GM12878 (cell line): ENCODE measurements at regions not wholly inside any gene's neighbourhood (a gene's known extent, or its start where the extent isn't known, plus 50 kb on each side); places are given as distances from the start of the nearest gene placed in this dataset.

Source experiments
- ATAC-seq: fragments of 200-7000 bp; cut with Tn5 transposase; 3 replicates; pipeline ENCODE4 v1.9.1; 2020; ENCODE audit warnings: mild to moderate bottlenecking, moderate library complexity
- BruUV-seq: library from RNA; stranded (reverse); fragments of 400-500 nt; replicated peaks from 2 replicates; lab custom pipeline; 2021; lab: Mats Ljungman, UMichigan
- CTCF ChIA-PET: fragments of 300-600 bp; sonication (Branson Sonifier 250); formaldehyde crosslinking; extraction: SDS; loops from one replicate; lab custom pipeline; 2021; ENCODE audit warnings: inconsistent platforms; lab: Yijun Ruan, JAX
- POLR2A ChIA-PET: fragments of 350-600 bp; formaldehyde crosslinking; extraction: SDS; loops from one replicate; lab custom pipeline; 2021; ENCODE audit warnings: inconsistent platforms; lab: Charles Lee
- RAD21 ChIA-PET: fragments of 300-600 bp; sonication (Branson Sonifier 250); formaldehyde crosslinking; loops from one replicate; lab custom pipeline; 2023; ENCODE audit warnings: antibody characterized with exemption; ENCODE audit not compliant: unreplicated experiment; lab: Charles Lee
- SMC1A ChIA-PET: fragments of 300-600 bp; sonication (Branson Sonifier 250); formaldehyde crosslinking; loops from one replicate; lab custom pipeline; 2023; ENCODE audit not compliant: unreplicated experiment, uncharacterized antibody; lab: Charles Lee
- DNase-seq: peaks from one replicate; pipeline ENCODE4 v3.0.0-alpha.2; 2011; ENCODE audit warnings: low read depth, low spot score
- FAIRE-seq: peaks from 3 replicates; lab custom pipeline; 2011; peaks lifted over from hg19 to GRCh38; lab: Jason Lieb, UNC
- H2AFZ ChIP-seq: 2 replicates; pipeline ENCODE4 v1.6.0; 2011; ENCODE audit warnings: low read depth, low read length, control low read depth; ENCODE audit not compliant: control insufficient read depth
- H3K27ac ChIP-seq: 2 replicates; pipeline ENCODE4 v1.5.1; 2011; ENCODE audit warnings: control low read depth; ENCODE audit not compliant: control insufficient read depth, insufficient read depth
- H3K27me3 ChIP-seq, 2 experiments: replicated peaks in 1 of 2; 2 replicates each; pipeline versions ENCODE4 v1.6.0 to v1.6.1; 2011; ENCODE audit warnings: low read length in 1 of 2; ENCODE audit not compliant: control insufficient read depth in 2 of 2, insufficient read depth in 2 of 2
- H3K36me3 ChIP-seq, 2 experiments: 2 replicates each; pipeline ENCODE4 v1.5.1; 2011; ENCODE audit warnings: low read length in 1 of 2; ENCODE audit not compliant: control insufficient read depth in 2 of 2, insufficient read depth in 2 of 2
- H3K4me1 ChIP-seq: 2 replicates; pipeline ENCODE4 v1.6.1; 2011; ENCODE audit warnings: mild to moderate bottlenecking, low read length, moderate library complexity, mixed read lengths; ENCODE audit not compliant: control insufficient read depth, insufficient read depth
- H3K4me2 ChIP-seq: 2 replicates; pipeline ENCODE4 v1.6.0; 2011; ENCODE audit warnings: control low read depth; ENCODE audit not compliant: control insufficient read depth, insufficient read depth
- H3K4me3 ChIP-seq: fragments of 200-600 bp; sonication (generic); 2 replicates; pipeline ENCODE4 v1.5.1; 2016
- H3K79me2 ChIP-seq: 2 replicates; pipeline ENCODE4 v1.6.0; 2011; ENCODE audit warnings: low read length; ENCODE audit not compliant: control insufficient read depth, insufficient read depth
- H3K9ac ChIP-seq: 2 replicates; pipeline ENCODE4 v1.8.0; 2011; ENCODE audit warnings: low read length, control low read depth, mixed read lengths; ENCODE audit not compliant: control insufficient read depth, insufficient read depth
- H3K9me3 ChIP-seq: replicated peaks from 3 replicates; pipeline ENCODE4 v1.5.1; 2011; ENCODE audit warnings: mild to moderate bottlenecking, low read length; ENCODE audit not compliant: control insufficient read depth, insufficient read depth
- H4K20me1 ChIP-seq: 2 replicates; pipeline ENCODE4 v1.6.0; 2011; ENCODE audit not compliant: control insufficient read depth, insufficient read depth
- BMI1 ChIP-seq: fragments of 450-650 bp; IDR thresholded peaks from 2 replicates; pipeline ENCODE4 v1.6.1; 2016; ENCODE audit warnings: mild to moderate bottlenecking, moderate library complexity, borderline replicate concordance
- DPF2 ChIP-seq: fragments of 450-650 bp; IDR thresholded peaks from 2 replicates; pipeline ENCODE4 v1.6.1; 2017; ENCODE audit warnings: mild to moderate bottlenecking
- POLR2AphosphoS2 ChIP-seq: IDR thresholded peaks from 2 replicates; pipeline ENCODE4 v1.6.1; 2011; ENCODE audit warnings: low read depth, mild to moderate bottlenecking, low read length, improper control_type of control experiment, moderate library complexity
- SPI1 ChIP-seq: IDR thresholded peaks from 2 replicates; pipeline ENCODE4 v1.6.1; 2011; ENCODE audit warnings: low read depth, mild to moderate bottlenecking, low read length, moderate library complexity, borderline replicate concordance; ENCODE audit not compliant: insufficient read depth
- SREBF1 ChIP-seq: IDR thresholded peaks from 2 replicates; pipeline ENCODE4 v1.6.1; 2012; ENCODE audit warnings: mild to moderate bottlenecking, low read length
- TBL1XR1 ChIP-seq: IDR thresholded peaks from 2 replicates; pipeline ENCODE4 v1.6.1; 2012; ENCODE audit warnings: low read depth, low read length, improper control_type of control experiment
- ZNF622 ChIP-seq: fragments of 450-650 bp; IDR thresholded peaks from 2 replicates; pipeline ENCODE4 v1.6.1; 2017; ENCODE audit warnings: mild to moderate bottlenecking, inconsistent platforms
- WGBS: methylation state at CpG from one replicate; pipeline ENCODE4 v1.1.6; 2016; ENCODE audit warnings: low lambda C conversion rate; ENCODE audit not compliant: insufficient replicate concordance, insufficient coverage; ENCODE audit errors: missing lambda C conversion rate; 5-methylcytosine and 5-hydroxymethylcytosine counted together
- in situ Hi-C: fragments of 300-500 bp; cut with MboI; formaldehyde crosslinking; loops from 9 replicates; pipeline ENCODE4 v1.14.3; 2018; ENCODE audit warnings: mixed read lengths
- intact Hi-C: fragments of 100-400 bp; cut with micrococcal nuclease; formaldehyde crosslinking; loops from one replicate; pipeline ENCODE4 v1.14.2; 2022; ENCODE audit not compliant: unreplicated experiment
- TF ChIP-seq, protein P1 (sequence below): fragments of 450-650 bp; IDR thresholded peaks from 2 replicates; pipeline ENCODE4 v1.6.1; 2017; ENCODE audit warnings: low read depth, mild to moderate bottlenecking, moderate library complexity
- TF ChIP-seq, protein P2 (sequence below): fragments of 150-350 bp; IDR thresholded peaks from 2 replicates; pipeline ENCODE4 v1.6.1; 2016; ENCODE audit warnings: low read depth, low read length
- TF ChIP-seq, protein P3 (sequence below): IDR thresholded peaks from 2 replicates; pipeline ENCODE4 v1.6.1; 2011; ENCODE audit warnings: low read depth, low read length, improper control_type of control experiment, borderline replicate concordance

DNA sequence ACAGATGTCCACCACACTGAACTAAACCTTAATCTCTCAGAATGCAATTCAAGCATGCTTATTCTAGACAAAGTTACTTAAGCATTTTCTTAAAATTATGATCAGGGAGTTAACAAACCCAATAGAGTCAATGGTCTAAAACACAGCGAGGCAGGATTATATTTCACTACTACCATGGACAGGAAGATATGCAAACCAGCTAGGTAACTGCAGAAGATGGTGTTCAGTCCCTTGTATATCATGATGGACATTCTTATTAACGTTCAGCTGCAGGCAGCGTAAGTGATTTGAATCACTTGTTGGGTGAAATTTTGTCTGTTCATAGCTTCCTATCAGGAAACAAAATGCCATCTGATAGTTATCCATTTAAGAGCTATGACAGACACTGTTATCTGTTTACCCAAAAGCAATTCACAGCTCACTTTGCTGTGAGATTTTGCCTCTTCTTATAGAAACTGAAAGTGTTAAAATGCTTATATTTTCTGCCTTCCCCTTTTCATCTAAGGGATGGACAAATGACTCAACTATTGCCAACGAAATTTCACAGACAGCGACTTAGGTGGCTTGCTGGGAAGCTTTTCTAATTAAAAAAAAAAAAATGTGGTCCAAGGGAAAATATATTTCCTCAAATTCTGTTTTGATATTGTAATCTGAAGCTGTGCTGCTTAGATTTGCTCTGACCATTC, 591.9 kb downstream of the DACH1 start:
- H3K4me1 ChIP-seq, result no peaks in the 10 kb centered on the region
- intact Hi-C loops, result no loop called here
- DNase-seq (peak; percentile 32), FAIRE-seq (peak; percentile 52), ATAC-seq (peak; percentile 88)
- peak overlapping the region; percentile 34; the same call in 1 of the 2 replicates for H3K4me2 ChIP-seq
- no TSS peak for BruUV-seq
- ChIA-PET CTCF (interaction anchor here (0.6 to 3.4 kb wide), 4 partner anchors 16 to 60 kb away, joined by 3 to 13 read pairs (median 4); no protein-coding TSS in a partner anchor), POLR2A (interaction anchor here (0.6 kb wide), 1 partner anchor 18 kb away, joined by 3 read pairs; no protein-coding TSS in a partner anchor), RAD21 (interaction anchor here (0.7 to 1.2 kb wide), 6 partner anchors 9 to 35 kb away, joined by 3 to 7 read pairs (median 4); no protein-coding TSS in a partner anchor), SMC1A (interaction anchor here (0.7 to 7.8 kb wide), 8 partner anchors 11 to 293 kb away, joined by 3 to 68 read pairs (median 4); no protein-coding TSS in a partner anchor)
- H2AFZ ChIP-seq, result peak overlapping the region; percentile 2; the same call in 1 of the 2 replicates
- TF ChIP-seq, protein P1, sequence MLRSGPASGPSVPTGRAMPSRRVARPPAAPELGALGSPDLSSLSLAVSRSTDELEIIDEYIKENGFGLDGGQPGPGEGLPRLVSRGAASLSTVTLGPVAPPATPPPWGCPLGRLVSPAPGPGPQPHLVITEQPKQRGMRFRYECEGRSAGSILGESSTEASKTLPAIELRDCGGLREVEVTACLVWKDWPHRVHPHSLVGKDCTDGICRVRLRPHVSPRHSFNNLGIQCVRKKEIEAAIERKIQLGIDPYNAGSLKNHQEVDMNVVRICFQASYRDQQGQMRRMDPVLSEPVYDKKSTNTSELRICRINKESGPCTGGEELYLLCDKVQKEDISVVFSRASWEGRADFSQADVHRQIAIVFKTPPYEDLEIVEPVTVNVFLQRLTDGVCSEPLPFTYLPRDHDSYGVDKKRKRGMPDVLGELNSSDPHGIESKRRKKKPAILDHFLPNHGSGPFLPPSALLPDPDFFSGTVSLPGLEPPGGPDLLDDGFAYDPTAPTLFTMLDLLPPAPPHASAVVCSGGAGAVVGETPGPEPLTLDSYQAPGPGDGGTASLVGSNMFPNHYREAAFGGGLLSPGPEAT, result 0 out of 2 replicates have a peak, but pooled peaks have one; percentile 24
- TF ChIP-seq SPI1 (peak; percentile 72; the same call in 1 of the 2 replicates), DPF2 (no peak)
- no peak overlapping the region for H3K9ac ChIP-seq
- in situ Hi-C loops, result loop anchor here (25.0 kb wide), 1 partner anchor 1437 kb away; no protein-coding TSS in a partner anchor
- 0% methylated on average over 5 of the region's 5 CpGs for WGBS
- H3K79me2 ChIP-seq, result no peaks in the 10 kb centered on the region
- H3K36me3 ChIP-seq, result no peaks in the 10 kb centered on the region
- no peaks in the 10 kb centered on the region for H4K20me1 ChIP-seq
- H3K27ac ChIP-seq, result no peak overlapping the region
- no peak overlapping the region for H3K4me3 ChIP-seq
- H3K9me3 ChIP-seq, result no peaks in the 10 kb centered on the region; the same call in 2 of the 3 replicates
- H3K27me3 ChIP-seq, result no peaks in the 10 kb centered on the region

DNA sequence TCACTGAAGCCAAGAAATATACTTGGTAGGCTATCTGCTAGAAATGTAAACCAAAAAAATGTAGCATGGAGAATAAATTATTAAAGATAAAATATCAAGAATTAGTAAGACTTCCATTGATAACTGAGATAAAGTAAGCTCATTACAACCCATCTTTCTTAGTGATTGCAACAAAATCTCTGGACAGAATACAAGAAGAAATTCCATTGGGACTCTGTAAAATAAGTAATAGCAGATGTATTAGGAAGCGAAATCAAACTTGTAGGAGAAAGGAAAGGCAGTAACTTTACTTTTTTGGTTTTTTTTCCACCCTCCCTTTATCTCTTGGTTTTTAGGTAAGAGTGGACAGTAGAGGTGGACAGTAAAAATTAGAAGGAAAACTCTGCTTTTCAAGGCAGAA, 605.7 kb downstream of the DACH1 start:
- intact Hi-C loops (no loop called here), in situ Hi-C loops (no loop called here)
- 54% methylated on average over 1 of the region's 1 CpG for WGBS
- H3K9me3 ChIP-seq, result no peaks in the 10 kb centered on the region
- no TSS peak for BruUV-seq
- H3K4me2 ChIP-seq, result no peak overlapping the region
- CTCF ChIA-PET, result no interaction called here
- ATAC-seq, result no peak
- H4K20me1 ChIP-seq, result no peaks in the 10 kb centered on the region
- no peaks in the 10 kb centered on the region for H3K27me3 ChIP-seq
- no peaks in the 10 kb centered on the region for H3K4me1 ChIP-seq
- SMC1A ChIA-PET, result no interaction called here
- H2AFZ ChIP-seq, result no peak overlapping the region
- FAIRE-seq, result no peak
- POLR2A ChIA-PET, result no interaction called here
- RAD21 ChIA-PET, result no interaction called here
- no peaks in the 10 kb centered on the region for H3K79me2 ChIP-seq
- H3K4me3 ChIP-seq, result no peak overlapping the region
- no peak overlapping the region for H3K27ac ChIP-seq
- DNase-seq, result no peak
- no peak overlapping the region for H3K9ac ChIP-seq
- no peaks in the 10 kb centered on the region for H3K36me3 ChIP-seq
- TF ChIP-seq, protein P2, sequence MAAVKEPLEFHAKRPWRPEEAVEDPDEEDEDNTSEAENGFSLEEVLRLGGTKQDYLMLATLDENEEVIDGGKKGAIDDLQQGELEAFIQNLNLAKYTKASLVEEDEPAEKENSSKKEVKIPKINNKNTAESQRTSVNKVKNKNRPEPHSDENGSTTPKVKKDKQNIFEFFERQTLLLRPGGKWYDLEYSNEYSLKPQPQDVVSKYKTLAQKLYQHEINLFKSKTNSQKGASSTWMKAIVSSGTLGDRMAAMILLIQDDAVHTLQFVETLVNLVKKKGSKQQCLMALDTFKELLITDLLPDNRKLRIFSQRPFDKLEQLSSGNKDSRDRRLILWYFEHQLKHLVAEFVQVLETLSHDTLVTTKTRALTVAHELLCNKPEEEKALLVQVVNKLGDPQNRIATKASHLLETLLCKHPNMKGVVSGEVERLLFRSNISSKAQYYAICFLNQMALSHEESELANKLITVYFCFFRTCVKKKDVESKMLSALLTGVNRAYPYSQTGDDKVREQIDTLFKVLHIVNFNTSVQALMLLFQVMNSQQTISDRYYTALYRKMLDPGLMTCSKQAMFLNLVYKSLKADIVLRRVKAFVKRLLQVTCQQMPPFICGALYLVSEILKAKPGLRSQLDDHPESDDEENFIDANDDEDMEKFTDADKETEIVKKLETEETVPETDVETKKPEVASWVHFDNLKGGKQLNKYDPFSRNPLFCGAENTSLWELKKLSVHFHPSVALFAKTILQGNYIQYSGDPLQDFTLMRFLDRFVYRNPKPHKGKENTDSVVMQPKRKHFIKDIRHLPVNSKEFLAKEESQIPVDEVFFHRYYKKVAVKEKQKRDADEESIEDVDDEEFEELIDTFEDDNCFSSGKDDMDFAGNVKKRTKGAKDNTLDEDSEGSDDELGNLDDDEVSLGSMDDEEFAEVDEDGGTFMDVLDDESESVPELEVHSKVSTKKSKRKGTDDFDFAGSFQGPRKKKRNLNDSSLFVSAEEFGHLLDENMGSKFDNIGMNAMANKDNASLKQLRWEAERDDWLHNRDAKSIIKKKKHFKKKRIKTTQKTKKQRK, result no peak
- TF ChIP-seq, protein P3, sequence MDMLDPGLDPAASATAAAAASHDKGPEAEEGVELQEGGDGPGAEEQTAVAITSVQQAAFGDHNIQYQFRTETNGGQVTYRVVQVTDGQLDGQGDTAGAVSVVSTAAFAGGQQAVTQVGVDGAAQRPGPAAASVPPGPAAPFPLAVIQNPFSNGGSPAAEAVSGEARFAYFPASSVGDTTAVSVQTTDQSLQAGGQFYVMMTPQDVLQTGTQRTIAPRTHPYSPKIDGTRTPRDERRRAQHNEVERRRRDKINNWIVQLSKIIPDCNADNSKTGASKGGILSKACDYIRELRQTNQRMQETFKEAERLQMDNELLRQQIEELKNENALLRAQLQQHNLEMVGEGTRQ, result no peak
- TF ChIP-seq POLR2AphosphoS2 (no peak), BMI1 (no peak), SREBF1 (no peak), TBL1XR1 (no peak), ZNF622 (no peak)
